Esophagus squamous epithelium (tissue), 4 donors: ENCODE measurements at regions not wholly inside any gene's neighbourhood (a gene's known extent, or its start where the extent isn't known, plus 50 kb on each side); places are given as distances from the start of the nearest gene placed in this dataset.

Source experiments
- CTCF ChIP-seq, 6 experiments: fragments of 450-650 bp in 4 of 6; fragments of 200-600 bp in 2 of 6; sonication (generic) in 2 of 6; IDR thresholded peaks; one replicate each; pipeline ENCODE4 v1.5.1; 2016 to 2019; ENCODE audit warnings: antibody characterized with exemption in 6 of 6, mild to moderate bottlenecking in 4 of 6, moderate library complexity in 4 of 6
- POLR2A ChIP-seq, 4 donors: fragments of 450-650 bp; IDR thresholded peaks; one replicate each; pipeline ENCODE4 v1.6.1; 2017; ENCODE audit warnings: antibody characterized with exemption in 4 of 4, mild to moderate bottlenecking in 4 of 4, moderate library complexity in 3 of 4

- TF ChIP-seq CTCF (IDR thresholded peaks at IDR 0.05) (no peak), POLR2A (IDR thresholded peaks at IDR 0.05) (no peak)
Measured at GRCh38 chr16:86198206-86199118, 299.5 kb downstream of the IRF8 start.
